H9 (cell line): ENCODE measurements at regions not wholly inside any gene's neighbourhood (a gene's known extent, or its start where the extent isn't known, plus 50 kb on each side); places are given as distances from the start of the nearest gene placed in this dataset.

Source experiments
- DNase-seq: peaks from one replicate; pipeline ENCODE4 v3.0.0-alpha.2; 2017
- H2AFZ ChIP-seq: one replicate; pipeline ENCODE4 v1.6.1; 2013; ENCODE audit warnings: mild to moderate bottlenecking, low read length, control low read depth, moderate library complexity
- H2AK5ac ChIP-seq: 2 replicates; pipeline ENCODE4 v1.6.1; 2013; ENCODE audit warnings: low read length, control low read depth, mixed read lengths; ENCODE audit not compliant: insufficient read length
- H2BK120ac ChIP-seq: one replicate; pipeline ENCODE4 v1.6.1; 2013; ENCODE audit warnings: low read depth, mild to moderate bottlenecking, low read length, control low read depth, inconsistent platforms; ENCODE audit not compliant: poor library complexity, severe bottlenecking
- H2BK12ac ChIP-seq: 2 replicates; pipeline ENCODE4 v1.6.1; 2013; ENCODE audit warnings: low read length, control low read depth, mixed read lengths, low read depth; ENCODE audit not compliant: insufficient read length
- H2BK15ac ChIP-seq: 2 replicates; pipeline ENCODE4 v1.6.1; 2013; ENCODE audit warnings: low read depth, low read length, control low read depth
- H2BK20ac ChIP-seq: one replicate; pipeline ENCODE4 v1.6.1; 2013; ENCODE audit warnings: low read depth, mild to moderate bottlenecking, low read length, control low read depth, inconsistent platforms; ENCODE audit not compliant: poor library complexity, severe bottlenecking
- H2BK5ac ChIP-seq: 2 replicates; pipeline ENCODE4 v1.6.1; 2013; ENCODE audit warnings: low read length, control low read depth, mixed read lengths; ENCODE audit not compliant: insufficient read length
- H3K14ac ChIP-seq: 2 replicates; pipeline ENCODE4 v1.6.1; 2013; ENCODE audit warnings: low read length, control low read depth; ENCODE audit not compliant: insufficient read depth
- H3K18ac ChIP-seq: 2 replicates; pipeline ENCODE4 v1.6.1; 2013; ENCODE audit warnings: low read depth, mild to moderate bottlenecking, mixed read lengths, low read length, control low read depth; ENCODE audit not compliant: insufficient read length
- H3K23ac ChIP-seq: 2 replicates; pipeline ENCODE4 v1.6.1; 2013; ENCODE audit warnings: low read length, control low read depth, mixed read lengths, low read depth; ENCODE audit not compliant: insufficient read length
- H3K23me2 ChIP-seq: 2 replicates; pipeline ENCODE4 v1.6.1; 2013; ENCODE audit warnings: low read depth, mild to moderate bottlenecking, mixed read lengths, low read length, control low read depth; ENCODE audit not compliant: insufficient read length, poor library complexity, severe bottlenecking
- H3K27ac ChIP-seq: 2 replicates; pipeline ENCODE4 v1.5.1; 2013; ENCODE audit warnings: low read length, control low read depth, mixed read lengths, low read depth; ENCODE audit not compliant: insufficient read length
- H3K27me3 ChIP-seq: 2 replicates; pipeline ENCODE4 v1.6.1; 2013; ENCODE audit warnings: low read length, control low read depth, inconsistent platforms; ENCODE audit not compliant: insufficient read depth
- H3K4ac ChIP-seq: 2 replicates; pipeline ENCODE4 v1.6.1; 2013; ENCODE audit warnings: low read depth, mild to moderate bottlenecking, control low read depth, inconsistent platforms, low read length, moderate library complexity
- H3K4me1 ChIP-seq: 2 replicates; pipeline ENCODE4 v1.6.1; 2013; ENCODE audit warnings: low read length, control low read depth, inconsistent platforms; ENCODE audit not compliant: insufficient read depth
- H3K4me2 ChIP-seq: 2 replicates; pipeline ENCODE4 v1.6.1; 2013; ENCODE audit warnings: low read length, control low read depth, mixed read lengths; ENCODE audit not compliant: insufficient read length, insufficient read depth
- H3K56ac ChIP-seq: 2 replicates; pipeline ENCODE4 v1.6.1; 2013; ENCODE audit warnings: low read depth, mild to moderate bottlenecking, mixed read lengths, low read length, control low read depth; ENCODE audit not compliant: insufficient read length
- H3K79me1 ChIP-seq: 2 replicates; pipeline ENCODE4 v1.6.1; 2013; ENCODE audit warnings: low read depth, mild to moderate bottlenecking, moderate library complexity, low read length, control low read depth, inconsistent platforms; ENCODE audit not compliant: insufficient read depth, poor library complexity, severe bottlenecking
- H3K79me2 ChIP-seq: 2 replicates; pipeline ENCODE4 v1.6.1; 2013; ENCODE audit warnings: low read length, control low read depth, inconsistent platforms; ENCODE audit not compliant: insufficient read depth
- H3K9ac ChIP-seq: 2 replicates; pipeline ENCODE4 v1.6.1; 2013; ENCODE audit warnings: low read length, control low read depth, mixed read lengths; ENCODE audit not compliant: insufficient read length; ENCODE audit errors: extremely low read depth
- H3K9me3 ChIP-seq: one replicate; pipeline ENCODE4 v1.6.1; 2013; ENCODE audit warnings: low read depth, low read length, inconsistent platforms; ENCODE audit not compliant: control insufficient read depth
- H3T11ph ChIP-seq: one replicate; pipeline ENCODE4 v1.6.1; 2013; ENCODE audit warnings: mild to moderate bottlenecking, low read length, control low read depth, inconsistent platforms
- H4K20me1 ChIP-seq: one replicate; pipeline ENCODE4 v1.6.1; 2013; ENCODE audit not compliant: control insufficient read depth, insufficient read length, insufficient read depth
- H4K5ac ChIP-seq: 2 replicates; pipeline ENCODE4 v1.6.1; 2013; ENCODE audit warnings: low read depth, mild to moderate bottlenecking, mixed read lengths, low read length, control low read depth; ENCODE audit not compliant: insufficient read length
- H4K8ac ChIP-seq: replicated peaks from 2 replicates; pipeline ENCODE4 v1.6.1; 2013; ENCODE audit warnings: low read length, control low read depth, mixed read lengths, low read depth; ENCODE audit not compliant: insufficient read length
- H4K91ac ChIP-seq: 2 replicates; pipeline ENCODE4 v1.6.1; 2013; ENCODE audit warnings: low read depth, mild to moderate bottlenecking, moderate library complexity, mixed read lengths, low read length, control low read depth; ENCODE audit not compliant: insufficient read length
- H3K27ac Mint-ChIP-seq, 3 experiments: 2 replicates in 2 of 3; 3 replicates in 1 of 3; pipeline ENCODE4 v1.8.0; 2020 to 2021; ENCODE audit warnings: mixed read lengths in 3 of 3, mild to moderate bottlenecking in 1 of 3, moderate library complexity in 1 of 3
- H3K27me3 Mint-ChIP-seq: 2 replicates; pipeline ENCODE4 v1.8.0; 2021; ENCODE audit warnings: low read depth, mild to moderate bottlenecking, moderate library complexity, mixed read lengths
- H3K36me3 Mint-ChIP-seq, 3 experiments: 2 replicates in 2 of 3; 3 replicates in 1 of 3; pipeline ENCODE4 v1.8.0; 2020 to 2021; ENCODE audit warnings: low read depth in 3 of 3, mixed read lengths in 3 of 3; ENCODE audit not compliant: insufficient read depth in 1 of 3
- H3K4me1 Mint-ChIP-seq, 2 experiments: 2 replicates each; pipeline ENCODE4 v1.8.0; 2020; ENCODE audit warnings: mixed read lengths in 2 of 2
- H3K4me3 Mint-ChIP-seq, 2 experiments: 2 replicates in 1 of 2; 3 replicates in 1 of 2; pipeline ENCODE4 v1.8.0; 2020 to 2021; ENCODE audit warnings: mild to moderate bottlenecking in 2 of 2, mixed read lengths in 2 of 2, moderate library complexity in 1 of 2
- H3K9me3 Mint-ChIP-seq, 2 experiments: 2 replicates in 1 of 2; 3 replicates in 1 of 2; pipeline ENCODE4 v1.8.0; 2020; ENCODE audit warnings: mild to moderate bottlenecking in 2 of 2, mixed read lengths in 2 of 2, moderate library complexity in 1 of 2
- CTCF ChIP-seq: fragments of 200-600 bp; sonication (generic); conservative IDR thresholded peaks from 3 replicates; pipeline ENCODE4 v1.8.0; 2021; ENCODE audit warnings: antibody characterized with exemption, mild to moderate bottlenecking
- WGBS: extraction: QIAGEN DNeasy Blood & Tissue Kit; methylation state at CpG from one replicate; pipeline ENCODE4 v1.1.7; 2013; ENCODE audit warnings: missing lambda C conversion rate, low lambda C conversion rate, mixed read lengths; ENCODE audit not compliant: insufficient read length; ENCODE audit errors: extremely low coverage; 5-methylcytosine and 5-hydroxymethylcytosine counted together

- Histone ChIP-seq H2AFZ (no peak overlapping the region), H3K79me1 (no peaks in the 10 kb centered on the region), H2AK5ac (no peak overlapping the region), H2BK120ac (no peak overlapping the region), H2BK12ac (no peak overlapping the region), H4K20me1 (no peaks in the 10 kb centered on the region), H4K5ac (no peak overlapping the region), H3K4me1 (no peaks in the 10 kb centered on the region), H3K18ac (no peak overlapping the region), H3K23ac (no peak overlapping the region), H3K27ac (no peak overlapping the region), H3K4me2 (no peak overlapping the region), H2BK20ac (no peak overlapping the region), H3K79me2 (no peaks in the 10 kb centered on the region), H3K56ac (no peak overlapping the region), H3K4ac (no peak overlapping the region), H3K9me3 (no peaks in the 10 kb centered on the region), H3K9ac (no peak overlapping the region), H2BK5ac (no peak overlapping the region), H2BK15ac (no peak overlapping the region), H4K91ac (no peak overlapping the region), H4K8ac (no peak overlapping the region), H3T11ph (no peak overlapping the region), H3K27me3 (no peaks in the 10 kb centered on the region), H3K23me2 (no peaks in the 10 kb centered on the region), H3K14ac (no peak overlapping the region)
- no peak for DNase-seq
- Mint-ChIP-seq H3K4me1 (peaks cover 2 to 3% of the 10 kb centered on the region in 2 experiments), H3K27ac (no peak overlapping the region), H3K9me3 (no peaks in the 10 kb centered on the region), H3K36me3 (no peaks in the 10 kb centered on the region; a peak in 1 of 7 replicates), H3K4me3 (no peak overlapping the region), H3K27me3 (no peaks in the 10 kb centered on the region)
- WGBS = no CpG with 5 or more reads among the region's 2 CpGs
- TF ChIP-seq CTCF = no peak
Observed at GRCh38 chr9:86449246-86449645, 95.0 kb upstream of the TUT7 start.
